ENCODE measurements at regions not wholly inside any gene's neighbourhood (a gene's known extent, or its start where the extent isn't known, plus 50 kb on each side); places are given as distances from the start of the nearest gene placed in this dataset.

- no peak overlapping the region for H3K4me3 Mint-ChIP-seq
- DNase-seq (no peak), ATAC-seq (no peak)
- no peaks in the 10 kb centered on the region for H3K4me1 Mint-ChIP-seq (ENCODE audit: low read depth)
- no peaks in the 10 kb centered on the region for H3K9me3 Mint-ChIP-seq
- no peaks in the 10 kb centered on the region for H3K36me3 Mint-ChIP-seq (ENCODE audit: insufficient read depth)
- H3K27me3 Mint-ChIP-seq (ENCODE audit: low read depth) = no peaks in the 10 kb centered on the region
Measured at GRCh38 chrX:121886557-121886956, 839.1 kb downstream of the GLUD2 start.

GRCh38 chrX:121894756-121895155 lies 847.3 kb downstream of the GLUD2 start:
- no peak overlapping the region for H3K4me3 Mint-ChIP-seq
- no peaks in the 10 kb centered on the region for H3K4me1 Mint-ChIP-seq (ENCODE audit: low read depth)
- DNase-seq (no peak), ATAC-seq (no peak)
- H3K36me3 Mint-ChIP-seq (ENCODE audit: insufficient read depth) = no peaks in the 10 kb centered on the region
- H3K9me3 Mint-ChIP-seq = no peaks in the 10 kb centered on the region
- H3K27me3 Mint-ChIP-seq (ENCODE audit: low read depth) = no peaks in the 10 kb centered on the region

GRCh38 chrX:121902463-121902862 lies 855.1 kb downstream of the GLUD2 start:
- H3K27me3 Mint-ChIP-seq (ENCODE audit: low read depth) = no peaks in the 10 kb centered on the region
- no peaks in the 10 kb centered on the region for H3K36me3 Mint-ChIP-seq (ENCODE audit: insufficient read depth)
- no peaks in the 10 kb centered on the region for H3K4me1 Mint-ChIP-seq (ENCODE audit: low read depth)
- no peak for DNase-seq
- H3K9me3 Mint-ChIP-seq = no peaks in the 10 kb centered on the region
- ATAC-seq = no peak
- H3K4me3 Mint-ChIP-seq = no peak overlapping the region

GRCh38 chrX:121903961-121904360 lies 856.6 kb downstream of the GLUD2 start:
- ATAC-seq = no peak
- no peaks in the 10 kb centered on the region for H3K36me3 Mint-ChIP-seq (ENCODE audit: insufficient read depth)
- DNase-seq = no peak
- H3K9me3 Mint-ChIP-seq = no peaks in the 10 kb centered on the region
- no peaks in the 10 kb centered on the region for H3K27me3 Mint-ChIP-seq (ENCODE audit: low read depth)
- no peak overlapping the region for H3K4me3 Mint-ChIP-seq
- H3K4me1 Mint-ChIP-seq (ENCODE audit: low read depth) = no peaks in the 10 kb centered on the region

- H3K27me3 Mint-ChIP-seq (ENCODE audit: low read depth) = no peaks in the 10 kb centered on the region
- no peak overlapping the region for H3K4me3 Mint-ChIP-seq
- H3K9me3 Mint-ChIP-seq = peaks cover 2% of the 10 kb centered on the region
- no peaks in the 10 kb centered on the region for H3K36me3 Mint-ChIP-seq (ENCODE audit: insufficient read depth)
- H3K4me1 Mint-ChIP-seq (ENCODE audit: low read depth) = no peaks in the 10 kb centered on the region
- DNase-seq = no peak
- ATAC-seq = no peak
Measured at GRCh38 chrX:121921258-121921657, 873.8 kb downstream of the GLUD2 start.

- no peak overlapping the region for H3K4me3 Mint-ChIP-seq
- ATAC-seq = no peak
- H3K9me3 Mint-ChIP-seq = no peaks in the 10 kb centered on the region
- DNase-seq = no peak
- H3K4me1 Mint-ChIP-seq (ENCODE audit: low read depth) = no peaks in the 10 kb centered on the region
- H3K36me3 Mint-ChIP-seq (ENCODE audit: insufficient read depth) = no peaks in the 10 kb centered on the region
- no peaks in the 10 kb centered on the region for H3K27me3 Mint-ChIP-seq (ENCODE audit: low read depth)
Measured at GRCh38 chrX:121931567-121931966, 884.2 kb downstream of the GLUD2 start.

GRCh38 chrX:121932688-121933087 lies 885.3 kb downstream of the GLUD2 start:
- DNase-seq (no peak), ATAC-seq (no peak)
- H3K36me3 Mint-ChIP-seq (ENCODE audit: insufficient read depth) = no peaks in the 10 kb centered on the region
- no peaks in the 10 kb centered on the region for H3K27me3 Mint-ChIP-seq (ENCODE audit: low read depth)
- no peaks in the 10 kb centered on the region for H3K4me1 Mint-ChIP-seq (ENCODE audit: low read depth)
- H3K9me3 Mint-ChIP-seq = no peaks in the 10 kb centered on the region
- H3K4me3 Mint-ChIP-seq = no peak overlapping the region

GRCh38 chrX:121949041-121949760 lies 901.8 kb downstream of the GLUD2 start:
- Mint-ChIP-seq H3K4me3 (no peak overlapping the region), H3K9me3 (peaks cover 5% of the 10 kb centered on the region), H3K36me3 (ENCODE audit: insufficient read depth) (no peaks in the 10 kb centered on the region), H3K4me1 (ENCODE audit: low read depth) (no peaks in the 10 kb centered on the region), H3K27me3 (ENCODE audit: low read depth) (no peaks in the 10 kb centered on the region)
- DNase-seq (no peak), ATAC-seq (no peak)

- no peaks in the 10 kb centered on the region for H3K9me3 Mint-ChIP-seq
- no peak overlapping the region for H3K4me3 Mint-ChIP-seq
- H3K27me3 Mint-ChIP-seq (ENCODE audit: low read depth) = no peaks in the 10 kb centered on the region
- no peaks in the 10 kb centered on the region for H3K36me3 Mint-ChIP-seq (ENCODE audit: insufficient read depth)
- no peak for ATAC-seq
- H3K4me1 Mint-ChIP-seq (ENCODE audit: low read depth) = no peaks in the 10 kb centered on the region
- DNase-seq = no peak
Measured at GRCh38 chrX:121958886-121959285, 911.5 kb downstream of the GLUD2 start.

GRCh38 chrX:121975671-121976070 lies 928.3 kb downstream of the GLUD2 start:
- ATAC-seq (no peak), DNase-seq (no peak)
- Mint-ChIP-seq H3K27me3 (ENCODE audit: low read depth) (no peaks in the 10 kb centered on the region), H3K9me3 (no peaks in the 10 kb centered on the region), H3K36me3 (ENCODE audit: insufficient read depth) (no peaks in the 10 kb centered on the region), H3K4me1 (ENCODE audit: low read depth) (no peaks in the 10 kb centered on the region), H3K4me3 (no peak overlapping the region)

GRCh38 chrX:121987163-121987562 lies 939.8 kb downstream of the GLUD2 start:
- Mint-ChIP-seq H3K4me3 (no peak overlapping the region), H3K4me1 (ENCODE audit: low read depth) (no peaks in the 10 kb centered on the region), H3K9me3 (no peaks in the 10 kb centered on the region), H3K36me3 (ENCODE audit: insufficient read depth) (no peaks in the 10 kb centered on the region), H3K27me3 (ENCODE audit: low read depth) (no peaks in the 10 kb centered on the region)
- ATAC-seq (no peak), DNase-seq (no peak)

- Mint-ChIP-seq H3K9me3 (no peaks in the 10 kb centered on the region), H3K4me1 (ENCODE audit: low read depth) (no peaks in the 10 kb centered on the region)
- DNase-seq = no peak
Measured at GRCh38 chrX:121987835-121988234, 940.4 kb downstream of the GLUD2 start.

GRCh38 chrX:122004127-122004526 lies 956.7 kb downstream of the GLUD2 start:
- DNase-seq = no peak
- no peak for ATAC-seq

More at GRCh38 chrX:121987835-121988234, 940.4 kb downstream of the GLUD2 start:
- Mint-ChIP-seq H3K27me3 (ENCODE audit: low read depth) (no peaks in the 10 kb centered on the region), H3K4me3 (no peak overlapping the region), H3K36me3 (ENCODE audit: insufficient read depth) (no peaks in the 10 kb centered on the region)
- no peak for ATAC-seq

GRCh38 chrX:122026665-122027064 lies 979.3 kb downstream of the GLUD2 start:
- ATAC-seq (no peak), DNase-seq (no peak)
- no peaks in the 10 kb centered on the region for H3K27me3 Mint-ChIP-seq (ENCODE audit: low read depth)
- H3K36me3 Mint-ChIP-seq (ENCODE audit: insufficient read depth) = no peaks in the 10 kb centered on the region
- no peak overlapping the region for H3K4me3 Mint-ChIP-seq
- no peaks in the 10 kb centered on the region for H3K9me3 Mint-ChIP-seq
- H3K4me1 Mint-ChIP-seq (ENCODE audit: low read depth) = no peaks in the 10 kb centered on the region

More at GRCh38 chrX:122004127-122004526, 956.7 kb downstream of the GLUD2 start:
- Mint-ChIP-seq H3K4me1 (ENCODE audit: low read depth) (no peaks in the 10 kb centered on the region), H3K4me3 (no peak overlapping the region), H3K36me3 (ENCODE audit: insufficient read depth) (no peaks in the 10 kb centered on the region), H3K9me3 (no peaks in the 10 kb centered on the region), H3K27me3 (ENCODE audit: low read depth) (no peaks in the 10 kb centered on the region)

GRCh38 chrX:122046226-122046625 lies 998.8 kb downstream of the GLUD2 start:
- Mint-ChIP-seq H3K9me3 (no peaks in the 10 kb centered on the region), H3K4me3 (no peak overlapping the region)

More at GRCh38 chrX:122046226-122046625, 998.8 kb downstream of the GLUD2 start:
- Mint-ChIP-seq H3K36me3 (ENCODE audit: insufficient read depth) (no peaks in the 10 kb centered on the region), H3K4me1 (ENCODE audit: low read depth) (no peaks in the 10 kb centered on the region), H3K27me3 (ENCODE audit: low read depth) (no peaks in the 10 kb centered on the region)
- DNase-seq (no peak), ATAC-seq (no peak)
